ENCODE measurements at regions not wholly inside any gene's neighbourhood (a gene's known extent, or its start where the extent isn't known, plus 50 kb on each side); places are given as distances from the start of the nearest gene placed in this dataset.

GRCh38 chr2:122273785-122274419 is 518.5 kb downstream of the TSN start:
- TF ChIP-seq ASH2L (IDR thresholded peaks at IDR 0.05; ENCODE audit: low read length) (no peak), MAX (IDR thresholded peaks at IDR 0.05) (no peak), TAF1 (IDR thresholded peaks at IDR 0.05; ENCODE audit: low read depth, low read length) (no peak), EP300 (IDR thresholded peaks at IDR 0.05; ENCODE audit: borderline replicate concordance in 1 of 2, low read depth in 2 of 2, low read length in 2 of 2) (no peak), POLR2AphosphoS5 (IDR thresholded peaks at IDR 0.05; ENCODE audit: low read depth, low read length) (no peak), EZH2 (IDR thresholded peaks at IDR 0.05; ENCODE audit: low read depth, low read length, severe bottlenecking) (no peak), CTCF (IDR thresholded peaks at IDR 0.05; ENCODE audit: control extremely low read depth in 1 of 3, insufficient read depth in 1 of 3, low read depth in 1 of 3, low read length in 3 of 3) (no peak), POLR2A (IDR thresholded peaks at IDR 0.05; ENCODE audit: control extremely low read depth in 1 of 2, low read depth in 2 of 2, low read length in 2 of 2) (no peak), MAFK (IDR thresholded peaks at IDR 0.05; ENCODE audit: low read depth, low read length) (no peak)
